ENCODE measurements at regions not wholly inside any gene's neighbourhood (a gene's known extent, or its start where the extent isn't known, plus 50 kb on each side); places are given as distances from the start of the nearest gene placed in this dataset.

GRCh38 chr6:2542101-2542857 is 208.4 kb downstream of the MYLK4 start:
- no peak for DNase-seq (ENCODE audit: extremely low read depth, low read depth, low spot score)

- DNase-seq (ENCODE audit: extremely low read depth, low read depth, low spot score), result no peak
These were observed 214.3 kb downstream of the MYLK4 start for GRCh38 chr6:2536451-2536850.

GRCh38 chr6:2535506-2535905 is 215.2 kb downstream of the MYLK4 start:
- DNase-seq (ENCODE audit: extremely low read depth, low read depth, low spot score), result no peak

GRCh38 chr6:2534406-2535042 is 216.2 kb downstream of the MYLK4 start:
- no peak for DNase-seq (ENCODE audit: extremely low read depth, low read depth, low spot score)

- DNase-seq (ENCODE audit: extremely low read depth, low read depth, low spot score), result no peak
These were observed 219.1 kb downstream of the MYLK4 start for GRCh38 chr6:2531426-2532215.

GRCh38 chr6:2529211-2529719 is 221.5 kb downstream of the MYLK4 start:
- no peak for DNase-seq (ENCODE audit: extremely low read depth, low read depth, low spot score)

GRCh38 chr6:2528156-2528555 is 222.6 kb downstream of the MYLK4 start:
- no peak for DNase-seq (ENCODE audit: extremely low read depth, low read depth, low spot score)

- no peak for DNase-seq (ENCODE audit: extremely low read depth, low read depth, low spot score)
These were observed 224.0 kb downstream of the MYLK4 start for GRCh38 chr6:2526766-2527165.

GRCh38 chr6:2524090-2524489 is 226.6 kb downstream of the MYLK4 start:
- DNase-seq (ENCODE audit: extremely low read depth, low read depth, low spot score), result no peak

- no peak for DNase-seq (ENCODE audit: extremely low read depth, low read depth, low spot score)
These were observed 227.7 kb downstream of the MYLK4 start for GRCh38 chr6:2523061-2523460.

- peak; percentile 22 for DNase-seq (ENCODE audit: extremely low read depth, low read depth, low spot score)
These were observed 228.2 kb downstream of the MYLK4 start for GRCh38 chr6:2522521-2522920.

- DNase-seq (ENCODE audit: extremely low read depth, low read depth, low spot score), result no peak
These were observed 232.8 kb downstream of the MYLK4 start for GRCh38 chr6:2517855-2518473.

- no peak for DNase-seq (ENCODE audit: extremely low read depth, low read depth, low spot score)
These were observed 233.3 kb downstream of the MYLK4 start for GRCh38 chr6:2517401-2517800.

GRCh38 chr6:2516059-2516458 is 234.7 kb downstream of the MYLK4 start:
- DNase-seq (ENCODE audit: extremely low read depth, low read depth, low spot score), result no peak

GRCh38 chr6:2514965-2515543 is 235.7 kb downstream of the MYLK4 start:
- no peak for DNase-seq (ENCODE audit: extremely low read depth, low read depth, low spot score)

GRCh38 chr6:2512802-2513201 is 237.9 kb downstream of the MYLK4 start:
- no peak for DNase-seq (ENCODE audit: extremely low read depth, low read depth, low spot score)

GRCh38 chr6:2510316-2510715 is 240.4 kb downstream of the MYLK4 start:
- no peak for DNase-seq (ENCODE audit: extremely low read depth, low read depth, low spot score)

GRCh38 chr6:2509711-2510110 is 241.0 kb downstream of the MYLK4 start:
- DNase-seq (ENCODE audit: extremely low read depth, low read depth, low spot score), result no peak

GRCh38 chr6:2508071-2508470 is 242.7 kb downstream of the MYLK4 start:
- no peak for DNase-seq (ENCODE audit: extremely low read depth, low read depth, low spot score)

- DNase-seq (ENCODE audit: extremely low read depth, low read depth, low spot score), result no peak
These were observed 243.1 kb downstream of the MYLK4 start for GRCh38 chr6:2507521-2508037.
